ENCODE measurements at regions not wholly inside any gene's neighbourhood (a gene's known extent, or its start where the extent isn't known, plus 50 kb on each side); places are given as distances from the start of the nearest gene placed in this dataset.

- no peak for DNase-seq
- peaks cover 3% of the 10 kb centered on the region for H3K27me3 ChIP-seq
- no peak overlapping the region for H3K27ac ChIP-seq
- WGBS, 2 donors, result 73 to 100% methylated on average over 1 of the region's 3 CpGs
- H3K4me3 ChIP-seq (replicated peaks in 1 of 3), result no peak overlapping the region
- H3K4me1 ChIP-seq, result no peaks in the 10 kb centered on the region
- no peak for TF ChIP-seq POLR2A (IDR thresholded peaks at IDR 0.05)
- no peaks in the 10 kb centered on the region for H3K36me3 ChIP-seq
- no peaks in the 10 kb centered on the region for H3K9me3 ChIP-seq
- intact Hi-C loops (cut with DNase I), result no loop called here
These were observed 172.0 kb downstream of the MELK start for GRCh38 chr9:36744678-36745077.

- Histone ChIP-seq H3K27ac (no peak overlapping the region), H3K9me3 (no peaks in the 10 kb centered on the region), H3K4me3 (replicated peaks in 1 of 3) (no peak overlapping the region), H3K36me3 (no peaks in the 10 kb centered on the region), H3K27me3 (no peaks in the 10 kb centered on the region), H3K4me1 (no peaks in the 10 kb centered on the region)
- intact Hi-C loops (cut with DNase I), result no loop called here
- DNase-seq, result no peak
- 75 to 76% methylated on average over 7 to 11 of the region's 11 CpGs for WGBS, 2 donors
- no peak for TF ChIP-seq POLR2A (IDR thresholded peaks at IDR 0.05)
- no peak for TF ChIP-seq CTCF (IDR thresholded peaks at IDR 0.05)
These were observed 173.3 kb downstream of the MELK start for GRCh38 chr9:36745977-36746376.

- Histone ChIP-seq H3K9me3 (no peaks in the 10 kb centered on the region), H3K27ac (no peak overlapping the region), H3K4me3 (replicated peaks in 1 of 3) (no peak overlapping the region), H3K27me3 (no peaks in the 10 kb centered on the region), H3K4me1 (no peaks in the 10 kb centered on the region), H3K36me3 (no peaks in the 10 kb centered on the region)
- intact Hi-C loops (cut with DNase I), result no loop called here
- WGBS, 2 donors, result 50 to 54% methylated on average over 3 of the region's 3 CpGs
- DNase-seq, result no peak
- TF ChIP-seq CTCF (IDR thresholded peaks at IDR 0.05) (no peak), POLR2A (IDR thresholded peaks at IDR 0.05) (no peak)
These were observed 173.7 kb downstream of the MELK start for GRCh38 chr9:36746415-36746814.

- DNase-seq, result peak in 1 of 2 donors; percentile 42
- no peak overlapping the region for H3K4me3 ChIP-seq (replicated peaks in 1 of 3)
- H3K27me3 ChIP-seq, result no peaks in the 10 kb centered on the region
These were observed 175.7 kb downstream of the MELK start for GRCh38 chr9:36748322-36748899.

DNA sequence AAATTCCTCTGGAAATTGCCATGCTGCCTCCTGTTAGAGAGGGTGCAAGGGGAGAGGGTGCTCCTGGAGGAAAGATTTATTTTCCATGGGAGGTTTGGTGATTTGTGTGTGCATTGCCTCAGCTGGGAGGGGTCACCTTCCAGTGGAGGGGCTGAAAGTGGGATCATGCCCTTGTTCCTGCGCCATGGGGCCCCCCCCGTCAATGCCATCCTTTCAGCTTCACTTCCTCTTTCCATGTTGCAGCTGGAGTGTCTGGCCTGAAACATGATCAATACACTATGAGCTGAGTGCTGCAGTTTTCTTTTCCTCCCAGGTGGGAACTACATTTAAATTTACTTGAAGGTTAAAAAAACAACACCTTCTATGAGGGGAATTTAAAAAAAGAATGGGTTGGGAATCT, 176.8 kb downstream of the MELK start:
- no peak overlapping the region for H3K4me3 ChIP-seq (replicated peaks in 1 of 3)
- no peaks in the 10 kb centered on the region for H3K4me1 ChIP-seq
- no peak for DNase-seq
- no peak for TF ChIP-seq CTCF (IDR thresholded peaks at IDR 0.05)
- no peak for TF ChIP-seq POLR2A (IDR thresholded peaks at IDR 0.05)
- no peaks in the 10 kb centered on the region for H3K9me3 ChIP-seq
- no peaks in the 10 kb centered on the region for H3K36me3 ChIP-seq
- H3K27ac ChIP-seq, result no peak overlapping the region
- intact Hi-C loops (cut with DNase I), result no loop called here
- 74 to 81% methylated on average over 2 of the region's 2 CpGs for WGBS, 2 donors
- no peaks in the 10 kb centered on the region for H3K27me3 ChIP-seq

More at GRCh38 chr9:36748322-36748899, 175.7 kb downstream of the MELK start:
- 17 to 18% methylated on average over 13 of the region's 13 CpGs for WGBS, 2 donors
- Histone ChIP-seq H3K27ac (no peak overlapping the region), H3K9me3 (no peaks in the 10 kb centered on the region), H3K4me1 (no peaks in the 10 kb centered on the region), H3K36me3 (no peaks in the 10 kb centered on the region)
- intact Hi-C loops (cut with DNase I), result no loop called here
- TF ChIP-seq POLR2A (IDR thresholded peaks at IDR 0.05) (no peak), CTCF (IDR thresholded peaks at IDR 0.05) (no peak)
